WTC11 (cell line): ENCODE measurements at regions not wholly inside any gene's neighbourhood (a gene's known extent, or its start where the extent isn't known, plus 50 kb on each side); places are given as distances from the start of the nearest gene placed in this dataset.

ENCODE experiments used
- ATAC-seq: fragments of 200-7000 bp; cut with Tn5 transposase; 2 replicates; pipeline ENCODE4 v1.10.0; 2021; ENCODE audit warnings: mild to moderate bottlenecking, moderate library complexity
- CTCF ChIA-PET: fragments of 300-600 bp; sonication (Branson Sonifier 250); formaldehyde crosslinking; loops from one replicate; lab custom pipeline; 2021; ENCODE audit warnings: antibody characterized with exemption; lab: Charles Lee
- POLR2A ChIA-PET: fragments of 350-600 bp; sonication (Branson Sonifier 250); formaldehyde crosslinking; loops from one replicate; lab custom pipeline; 2021; ENCODE audit warnings: antibody characterized with exemption; lab: Charles Lee
- DNase-seq: peaks from one replicate; pipeline ENCODE4 v3.0.0; 2021; ENCODE audit warnings: low spot score
- H3K27ac Mint-ChIP-seq: 2 replicates; pipeline ENCODE4 v1.8.0; 2021; ENCODE audit warnings: mixed read lengths
- H3K27me3 Mint-ChIP-seq: 2 replicates; pipeline ENCODE4 v1.8.0; 2021; ENCODE audit warnings: low read depth, mild to moderate bottlenecking, moderate library complexity, mixed read lengths
- H3K36me3 Mint-ChIP-seq: 2 replicates; pipeline ENCODE4 v1.8.0; 2021; ENCODE audit warnings: mixed read lengths
- H3K4me1 Mint-ChIP-seq: 2 replicates; pipeline ENCODE4 v1.8.0; 2022; ENCODE audit warnings: mixed read lengths
- H3K4me3 Mint-ChIP-seq: 2 replicates; pipeline ENCODE4 v1.8.0; 2021; ENCODE audit warnings: mild to moderate bottlenecking, moderate library complexity, mixed read lengths
- H3K9me3 Mint-ChIP-seq: 2 replicates; pipeline ENCODE4 v1.8.0; 2021; ENCODE audit warnings: mixed read lengths
- CREM ChIP-seq: sonication (generic); formaldehyde crosslinking; IDR thresholded peaks from 2 replicates; pipeline ENCODE4 v1.8.1; 2022; ENCODE audit warnings: mild to moderate bottlenecking, missing genetic modification reagents, moderate library complexity
- GRHL2 ChIP-seq: fragments of 250-450 bp; sonication (Bioruptor Pico); IDR thresholded peaks from 2 replicates; pipeline ENCODE4 v1.8.0; 2022; ENCODE audit warnings: mild to moderate bottlenecking, moderate library complexity; ENCODE audit not compliant: insufficient replicate concordance, severe bottlenecking
- NFATC4 ChIP-seq: fragments of 250-450 bp; sonication (Bioruptor Pico); IDR thresholded peaks from 2 replicates; pipeline ENCODE4 v1.9.0; 2021; ENCODE audit warnings: mild to moderate bottlenecking
- OVOL2 ChIP-seq: fragments of 250-450 bp; sonication (Bioruptor Pico); IDR thresholded peaks from 2 replicates; pipeline ENCODE4 v1.9.0; 2021; ENCODE audit warnings: mild to moderate bottlenecking, borderline replicate concordance
- RORB ChIP-seq: fragments of 250-450 bp; sonication (Bioruptor Pico); IDR thresholded peaks from 2 replicates; pipeline ENCODE4 v1.9.0; 2021; ENCODE audit warnings: mild to moderate bottlenecking
- ZBTB21 ChIP-seq: sonication (generic); formaldehyde crosslinking; IDR thresholded peaks from 2 replicates; pipeline ENCODE4 v1.8.1; 2023; ENCODE audit warnings: mild to moderate bottlenecking, missing genetic modification reagents, borderline replicate concordance
- ZNF232 ChIP-seq: sonication (generic); formaldehyde crosslinking; IDR thresholded peaks from 2 replicates; pipeline ENCODE4 v1.8.0; 2022; ENCODE audit warnings: mild to moderate bottlenecking, missing genetic modification reagents
- ZNF263 ChIP-seq: sonication (generic); formaldehyde crosslinking; IDR thresholded peaks from 2 replicates; pipeline ENCODE4 v1.8.1; 2022; ENCODE audit warnings: low read depth, mild to moderate bottlenecking, moderate library complexity, missing genetic modification reagents
- ZNF396 ChIP-seq: fragments of 250-450 bp; sonication (Bioruptor Pico); IDR thresholded peaks from 2 replicates; pipeline ENCODE4 v1.8.0; 2021; ENCODE audit warnings: mild to moderate bottlenecking, moderate library complexity, borderline replicate concordance
- ZNF416 ChIP-seq: fragments of 250-450 bp; sonication (Bioruptor Pico); IDR thresholded peaks from 2 replicates; pipeline ENCODE4 v1.9.0; 2021; ENCODE audit warnings: mild to moderate bottlenecking, inconsistent platforms
- ZNF423 ChIP-seq: fragments of 250-450 bp; sonication (Bioruptor Pico); IDR thresholded peaks from 2 replicates; pipeline ENCODE4 v2.1.2; 2022; ENCODE audit warnings: mild to moderate bottlenecking, moderate library complexity
- ZNF671 ChIP-seq: fragments of 250-450 bp; sonication (Bioruptor Pico); IDR thresholded peaks from 2 replicates; pipeline ENCODE4 v1.8.0; 2021; ENCODE audit warnings: mild to moderate bottlenecking
- TF ChIP-seq, protein P1 (sequence below): sonication (generic); formaldehyde crosslinking; IDR thresholded peaks from 2 replicates; pipeline ENCODE4 v1.8.1; 2023; ENCODE audit warnings: mild to moderate bottlenecking, missing genetic modification reagents, moderate library complexity
- TF ChIP-seq, protein P2 (sequence below): sonication (generic); formaldehyde crosslinking; IDR thresholded peaks from 2 replicates; pipeline ENCODE4 v1.8.0; 2023; ENCODE audit warnings: mild to moderate bottlenecking, missing genetic modification reagents
- TF ChIP-seq, protein P3 (sequence below): sonication (generic); formaldehyde crosslinking; IDR thresholded peaks from 2 replicates; pipeline ENCODE4 v1.8.1; 2022; ENCODE audit warnings: mild to moderate bottlenecking, moderate library complexity, missing genetic modification reagents
- TF ChIP-seq, protein P4 (sequence below): fragments of 250-450 bp; sonication (Bioruptor Pico); IDR thresholded peaks from 2 replicates; pipeline ENCODE4 v1.9.0; 2021; ENCODE audit warnings: mild to moderate bottlenecking
- TF ChIP-seq, protein P5 (sequence below): fragments of 250-450 bp; sonication (Bioruptor Pico); IDR thresholded peaks from 2 replicates; pipeline ENCODE4 v2.1.2; 2022; ENCODE audit warnings: mild to moderate bottlenecking, moderate library complexity
- TF ChIP-seq, protein P6 (sequence below): fragments of 250-450 bp; sonication (Bioruptor Pico); IDR thresholded peaks from 2 replicates; pipeline ENCODE4 v1.9.0; 2021; ENCODE audit warnings: mild to moderate bottlenecking

DNA sequence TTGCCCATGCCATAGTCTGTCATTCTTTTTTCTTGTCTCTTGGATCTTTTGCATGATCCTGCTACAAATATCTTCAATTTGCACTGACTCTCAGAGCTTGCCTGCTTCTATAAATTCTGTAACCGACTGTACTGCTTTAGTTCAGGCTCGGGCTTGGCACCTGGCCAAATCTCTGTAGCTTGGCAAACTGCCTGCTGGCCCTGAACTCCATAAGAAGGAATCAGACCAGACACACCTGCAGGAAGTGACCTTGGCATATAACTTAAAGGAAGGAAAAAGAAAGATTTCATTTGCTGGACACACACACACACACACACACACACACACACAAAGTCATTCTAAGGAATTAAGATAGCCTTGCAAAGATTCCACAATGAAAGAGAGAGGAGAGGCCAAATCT lies 291.2 kb upstream of the DDX18 start:
- no peak overlapping the region for H3K4me3 Mint-ChIP-seq
- DNase-seq, result no peak
- CTCF ChIA-PET, result no interaction called here
- peaks cover 28% of the 10 kb centered on the region for H3K4me1 Mint-ChIP-seq
- H3K36me3 Mint-ChIP-seq, result peaks cover 10% of the 10 kb centered on the region
- H3K27ac Mint-ChIP-seq, result no peak overlapping the region
- POLR2A ChIA-PET, result no interaction called here
- ATAC-seq, result no peak
- TF ChIP-seq GRHL2 (CRISPR knock-in tag), result no peak
- TF ChIP-seq, protein P1, sequence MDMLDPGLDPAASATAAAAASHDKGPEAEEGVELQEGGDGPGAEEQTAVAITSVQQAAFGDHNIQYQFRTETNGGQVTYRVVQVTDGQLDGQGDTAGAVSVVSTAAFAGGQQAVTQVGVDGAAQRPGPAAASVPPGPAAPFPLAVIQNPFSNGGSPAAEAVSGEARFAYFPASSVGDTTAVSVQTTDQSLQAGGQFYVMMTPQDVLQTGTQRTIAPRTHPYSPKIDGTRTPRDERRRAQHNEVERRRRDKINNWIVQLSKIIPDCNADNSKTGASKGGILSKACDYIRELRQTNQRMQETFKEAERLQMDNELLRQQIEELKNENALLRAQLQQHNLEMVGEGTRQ, result no peak
- H3K27me3 Mint-ChIP-seq, result no peaks in the 10 kb centered on the region
- peaks cover 10% of the 10 kb centered on the region for H3K9me3 Mint-ChIP-seq

DNA sequence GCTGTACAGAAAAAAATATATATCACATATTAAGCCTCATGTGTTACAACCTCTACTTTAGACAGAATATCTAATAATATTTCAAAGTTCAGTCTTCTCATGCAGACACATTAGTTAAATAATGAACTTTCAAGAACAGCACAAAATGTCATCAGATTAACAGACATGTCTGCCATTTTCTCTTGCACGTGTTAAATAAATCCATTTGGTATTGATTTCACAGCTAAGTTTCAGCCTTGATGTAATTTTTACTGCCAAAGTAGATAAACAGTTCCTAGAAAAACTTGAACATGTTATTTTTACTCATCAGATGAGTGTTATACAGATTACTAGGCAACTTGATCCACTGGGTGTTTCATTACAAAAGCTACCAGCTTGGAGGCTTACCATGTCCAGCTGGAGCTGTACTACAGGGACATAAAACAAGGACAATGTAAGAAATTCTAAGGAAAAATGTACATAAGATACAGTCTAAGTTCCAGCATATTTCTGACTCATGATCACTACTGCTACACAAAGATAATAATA lies 290.7 kb upstream of the DDX18 start:
- no peak for ATAC-seq

More for the DNA sequence above, 290.7 kb upstream of the DDX18 start:
- POLR2A ChIA-PET, result no interaction called here
- TF ChIP-seq NFATC4 (CRISPR knock-in tag) (no peak), ZNF671 (CRISPR knock-in tag) (no peak), OVOL2 (CRISPR knock-in tag) (no peak), ZNF423 (CRISPR knock-in tag) (no peak), ZNF396 (CRISPR knock-in tag) (no peak), ZNF416 (CRISPR knock-in tag) (no peak), RORB (CRISPR knock-in tag) (no peak), ZNF232 (CRISPR knock-in tag) (no peak), CREM (no peak), ZNF263 (CRISPR knock-in tag) (no peak), ZBTB21 (CRISPR knock-in tag) (no peak), GRHL2 (CRISPR knock-in tag) (no peak)
- TF ChIP-seq, protein P2, sequence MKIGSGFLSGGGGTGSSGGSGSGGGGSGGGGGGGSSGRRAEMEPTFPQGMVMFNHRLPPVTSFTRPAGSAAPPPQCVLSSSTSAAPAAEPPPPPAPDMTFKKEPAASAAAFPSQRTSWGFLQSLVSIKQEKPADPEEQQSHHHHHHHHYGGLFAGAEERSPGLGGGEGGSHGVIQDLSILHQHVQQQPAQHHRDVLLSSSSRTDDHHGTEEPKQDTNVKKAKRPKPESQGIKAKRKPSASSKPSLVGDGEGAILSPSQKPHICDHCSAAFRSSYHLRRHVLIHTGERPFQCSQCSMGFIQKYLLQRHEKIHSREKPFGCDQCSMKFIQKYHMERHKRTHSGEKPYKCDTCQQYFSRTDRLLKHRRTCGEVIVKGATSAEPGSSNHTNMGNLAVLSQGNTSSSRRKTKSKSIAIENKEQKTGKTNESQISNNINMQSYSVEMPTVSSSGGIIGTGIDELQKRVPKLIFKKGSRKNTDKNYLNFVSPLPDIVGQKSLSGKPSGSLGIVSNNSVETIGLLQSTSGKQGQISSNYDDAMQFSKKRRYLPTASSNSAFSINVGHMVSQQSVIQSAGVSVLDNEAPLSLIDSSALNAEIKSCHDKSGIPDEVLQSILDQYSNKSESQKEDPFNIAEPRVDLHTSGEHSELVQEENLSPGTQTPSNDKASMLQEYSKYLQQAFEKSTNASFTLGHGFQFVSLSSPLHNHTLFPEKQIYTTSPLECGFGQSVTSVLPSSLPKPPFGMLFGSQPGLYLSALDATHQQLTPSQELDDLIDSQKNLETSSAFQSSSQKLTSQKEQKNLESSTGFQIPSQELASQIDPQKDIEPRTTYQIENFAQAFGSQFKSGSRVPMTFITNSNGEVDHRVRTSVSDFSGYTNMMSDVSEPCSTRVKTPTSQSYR (CRISPR knock-in tag), result no peak
- TF ChIP-seq, protein P3, sequence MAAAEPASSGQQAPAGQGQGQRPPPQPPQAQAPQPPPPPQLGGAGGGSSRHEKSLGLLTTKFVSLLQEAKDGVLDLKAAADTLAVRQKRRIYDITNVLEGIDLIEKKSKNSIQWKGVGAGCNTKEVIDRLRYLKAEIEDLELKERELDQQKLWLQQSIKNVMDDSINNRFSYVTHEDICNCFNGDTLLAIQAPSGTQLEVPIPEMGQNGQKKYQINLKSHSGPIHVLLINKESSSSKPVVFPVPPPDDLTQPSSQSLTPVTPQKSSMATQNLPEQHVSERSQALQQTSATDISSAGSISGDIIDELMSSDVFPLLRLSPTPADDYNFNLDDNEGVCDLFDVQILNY, result no peak
- TF ChIP-seq, protein P4, sequence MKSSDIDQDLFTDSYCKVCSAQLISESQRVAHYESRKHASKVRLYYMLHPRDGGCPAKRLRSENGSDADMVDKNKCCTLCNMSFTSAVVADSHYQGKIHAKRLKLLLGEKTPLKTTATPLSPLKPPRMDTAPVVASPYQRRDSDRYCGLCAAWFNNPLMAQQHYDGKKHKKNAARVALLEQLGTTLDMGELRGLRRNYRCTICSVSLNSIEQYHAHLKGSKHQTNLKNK, result no peak
- TF ChIP-seq, protein P5, sequence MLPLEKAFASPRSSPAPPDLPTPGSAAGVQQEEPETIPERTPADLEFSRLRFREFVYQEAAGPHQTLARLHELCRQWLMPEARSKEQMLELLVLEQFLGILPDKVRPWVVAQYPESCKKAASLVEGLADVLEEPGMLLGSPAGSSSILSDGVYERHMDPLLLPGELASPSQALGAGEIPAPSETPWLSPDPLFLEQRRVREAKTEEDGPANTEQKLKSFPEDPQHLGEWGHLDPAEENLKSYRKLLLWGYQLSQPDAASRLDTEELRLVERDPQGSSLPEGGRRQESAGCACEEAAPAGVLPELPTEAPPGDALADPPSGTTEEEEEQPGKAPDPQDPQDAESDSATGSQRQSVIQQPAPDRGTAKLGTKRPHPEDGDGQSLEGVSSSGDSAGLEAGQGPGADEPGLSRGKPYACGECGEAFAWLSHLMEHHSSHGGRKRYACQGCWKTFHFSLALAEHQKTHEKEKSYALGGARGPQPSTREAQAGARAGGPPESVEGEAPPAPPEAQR (CRISPR knock-in tag), result no peak
- TF ChIP-seq, protein P6, sequence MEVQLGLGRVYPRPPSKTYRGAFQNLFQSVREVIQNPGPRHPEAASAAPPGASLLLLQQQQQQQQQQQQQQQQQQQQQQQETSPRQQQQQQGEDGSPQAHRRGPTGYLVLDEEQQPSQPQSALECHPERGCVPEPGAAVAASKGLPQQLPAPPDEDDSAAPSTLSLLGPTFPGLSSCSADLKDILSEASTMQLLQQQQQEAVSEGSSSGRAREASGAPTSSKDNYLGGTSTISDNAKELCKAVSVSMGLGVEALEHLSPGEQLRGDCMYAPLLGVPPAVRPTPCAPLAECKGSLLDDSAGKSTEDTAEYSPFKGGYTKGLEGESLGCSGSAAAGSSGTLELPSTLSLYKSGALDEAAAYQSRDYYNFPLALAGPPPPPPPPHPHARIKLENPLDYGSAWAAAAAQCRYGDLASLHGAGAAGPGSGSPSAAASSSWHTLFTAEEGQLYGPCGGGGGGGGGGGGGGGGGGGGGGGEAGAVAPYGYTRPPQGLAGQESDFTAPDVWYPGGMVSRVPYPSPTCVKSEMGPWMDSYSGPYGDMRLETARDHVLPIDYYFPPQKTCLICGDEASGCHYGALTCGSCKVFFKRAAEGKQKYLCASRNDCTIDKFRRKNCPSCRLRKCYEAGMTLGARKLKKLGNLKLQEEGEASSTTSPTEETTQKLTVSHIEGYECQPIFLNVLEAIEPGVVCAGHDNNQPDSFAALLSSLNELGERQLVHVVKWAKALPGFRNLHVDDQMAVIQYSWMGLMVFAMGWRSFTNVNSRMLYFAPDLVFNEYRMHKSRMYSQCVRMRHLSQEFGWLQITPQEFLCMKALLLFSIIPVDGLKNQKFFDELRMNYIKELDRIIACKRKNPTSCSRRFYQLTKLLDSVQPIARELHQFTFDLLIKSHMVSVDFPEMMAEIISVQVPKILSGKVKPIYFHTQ (CRISPR knock-in tag), result no peak
- TF ChIP-seq, all 79 proteins: peak for 0
- Mint-ChIP-seq H3K36me3 (peaks cover 10% of the 10 kb centered on the region), H3K4me1 (peaks cover 27% of the 10 kb centered on the region), H3K27ac (peak overlapping the region; percentile 55; the same call in 1 of the 2 replicates), H3K27me3 (no peaks in the 10 kb centered on the region), H3K4me3 (no peak overlapping the region), H3K9me3 (peaks cover 10% of the 10 kb centered on the region)
- CTCF ChIA-PET, result no interaction called here
- DNase-seq, result no peak
